HepG2 (cell line): ENCODE measurements at regions not wholly inside any gene's neighbourhood (a gene's known extent, or its start where the extent isn't known, plus 50 kb on each side); places are given as distances from the start of the nearest gene placed in this dataset.
"Not testable (repeated sequence)": the region's sequence is repeated elsewhere in the genome, so short reads cannot be mapped to it uniquely, and the experiment has no call there.

Source experiments
- ATAC-seq: fragments of 200-7000 bp; cut with Tn5 transposase; 3 replicates; pipeline ENCODE4 v1.9.1; 2020; ENCODE audit warnings: mild to moderate bottlenecking, moderate library complexity
- BruUV-seq: library from RNA; stranded (reverse); fragments of 400-500 nt; replicated peaks from 2 replicates; lab custom pipeline; 2021; lab: Mats Ljungman, UMichigan
- CTCF ChIA-PET: fragments of 300-600 bp; formaldehyde crosslinking; extraction: SDS; loops from one replicate; lab custom pipeline; 2021; ENCODE audit warnings: low total read pairs, inconsistent platforms, low intra/inter-chr PET ratio; lab: Yijun Ruan, JAX
- POLR2A ChIA-PET: fragments of 350-600 bp; sonication (Branson Sonifier 250); formaldehyde crosslinking; loops from one replicate; lab custom pipeline; 2020; ENCODE audit warnings: antibody characterized with exemption, inconsistent platforms; lab: Yijun Ruan, JAX
- DNase-seq: peaks from one replicate; pipeline ENCODE4 v3.0.0-alpha.2; 2015; ENCODE audit warnings: low spot score
- FAIRE-seq: peaks from 3 replicates; lab custom pipeline; 2011; peaks lifted over from hg19 to GRCh38; lab: Jason Lieb, UNC
- H2AFZ ChIP-seq: one replicate; pipeline ENCODE4 v1.6.1; 2011; ENCODE audit warnings: low read length, inconsistent platforms
- H3K27ac ChIP-seq: fragments of 300-600 bp; 3 replicates; pipeline ENCODE4 v1.8.0; 2011; ENCODE audit warnings: mixed run types, mild to moderate bottlenecking, mixed read lengths, low read length, inconsistent platforms; ENCODE audit not compliant: insufficient read depth; ENCODE audit errors: extremely low read length
- H3K27me3 ChIP-seq, 2 experiments: fragments of 200-600 bp in 1 of 2; 2 replicates in 1 of 2; 3 replicates in 1 of 2; pipeline versions ENCODE4 v1.6.0 to v1.8.0; 2011; ENCODE audit warnings: low read length in 2 of 2, mild to moderate bottlenecking in 2 of 2, moderate library complexity in 2 of 2, inconsistent platforms in 1 of 2; ENCODE audit not compliant: insufficient read depth in 2 of 2, control insufficient read depth in 1 of 2
- H3K36me3 ChIP-seq, 2 experiments: fragments of 200-600 bp in 1 of 2; replicated peaks in 1 of 2; 2 replicates in 1 of 2; 3 replicates in 1 of 2; pipeline versions ENCODE4 v1.5.1 to v1.8.0; 2011; ENCODE audit warnings: low read length in 2 of 2, inconsistent platforms in 1 of 2; ENCODE audit not compliant: insufficient read depth in 2 of 2, control insufficient read depth in 1 of 2
- H3K4me1 ChIP-seq: 2 replicates; pipeline ENCODE4 v1.5.1; 2012; ENCODE audit warnings: low read length, inconsistent platforms; ENCODE audit not compliant: insufficient read depth
- H3K4me2 ChIP-seq: 2 replicates; pipeline ENCODE4 v1.6.0; 2011; ENCODE audit warnings: low read depth, low read length, inconsistent platforms
- H3K4me3 ChIP-seq, 3 experiments: fragments of 200-600 bp in 1 of 3; sonication (generic), shearing (Covaris generic) in 1 of 3; replicated peaks in 1 of 3; 2 replicates each; pipeline ENCODE4 v1.5.1; 2011 to 2016; ENCODE audit warnings: low read length in 3 of 3, inconsistent platforms in 2 of 3, low read depth in 2 of 3, mild to moderate bottlenecking in 2 of 3, control low read depth in 1 of 3, mixed read lengths in 1 of 3; ENCODE audit not compliant: insufficient read depth in 1 of 3
- H3K79me2 ChIP-seq: one replicate; pipeline ENCODE4 v1.6.1; 2011; ENCODE audit warnings: low read length, inconsistent platforms; ENCODE audit not compliant: insufficient read depth
- H3K9ac ChIP-seq: 2 replicates; pipeline ENCODE4 v1.6.0; 2011; ENCODE audit warnings: mild to moderate bottlenecking, low read depth, low read length, inconsistent platforms; ENCODE audit not compliant: insufficient read depth
- H3K9me3 ChIP-seq: 2 replicates; pipeline ENCODE4 v1.5.1; 2012; ENCODE audit warnings: mild to moderate bottlenecking, low read length
- H4K20me1 ChIP-seq: 2 replicates; pipeline ENCODE4 v1.6.0; 2011; ENCODE audit warnings: inconsistent platforms, mild to moderate bottlenecking, low read length, moderate library complexity; ENCODE audit not compliant: insufficient read depth
- BRCA1 ChIP-seq: sonication (generic); formaldehyde crosslinking; IDR thresholded peaks from 2 replicates; pipeline ENCODE4 v1.4.0; 2020; ENCODE audit warnings: missing genetic modification reagents
- CEBPG ChIP-seq: IDR thresholded peaks from 2 replicates; pipeline ENCODE4 v1.6.1; 2016
- EHMT2 ChIP-seq: fragments of 200-600 bp; sonication (generic); IDR thresholded peaks from 2 replicates; pipeline ENCODE4 v1.7.0; 2017; ENCODE audit warnings: antibody characterized with exemption, low read depth, low read length, borderline replicate concordance
- JUND ChIP-seq: sonication (generic); formaldehyde crosslinking; IDR thresholded peaks from 2 replicates; pipeline ENCODE4 v1.8.0; 2022; ENCODE audit warnings: mild to moderate bottlenecking, missing genetic modification reagents
- KDM1A ChIP-seq: IDR thresholded peaks from 2 replicates; pipeline ENCODE4 v1.6.1; 2016; ENCODE audit warnings: missing compliant biosample characterization
- KLF16 ChIP-seq, 2 experiments: sonication (generic) in 1 of 2; formaldehyde crosslinking in 1 of 2; IDR thresholded peaks; 2 replicates each; pipeline versions ENCODE4 v1.6.1 to v1.8.0; 2016 to 2023; ENCODE audit warnings: missing genetic modification reagents in 2 of 2, missing compliant biosample characterization in 1 of 2
- MED1 ChIP-seq: sonication (generic); formaldehyde crosslinking; IDR thresholded peaks from 2 replicates; pipeline ENCODE4 v1.4.0; 2020; ENCODE audit warnings: missing genetic modification reagents
- MED8 ChIP-seq: sonication (generic); formaldehyde crosslinking; IDR thresholded peaks from 2 replicates; pipeline ENCODE4 v1.8.1; 2023; ENCODE audit warnings: mild to moderate bottlenecking, missing genetic modification reagents; ENCODE audit not compliant: insufficient replicate concordance
- NCOA1 ChIP-seq: sonication (generic); formaldehyde crosslinking; IDR thresholded peaks from 2 replicates; pipeline ENCODE4 v1.9.0; 2021; ENCODE audit warnings: missing genetic modification reagents
- NONO ChIP-seq, 2 experiments: fragments of 450-650 bp in 1 of 2; sonication (generic) in 1 of 2; formaldehyde crosslinking in 1 of 2; IDR thresholded peaks in 1 of 2; conservative IDR thresholded peaks in 1 of 2; 2 replicates each; pipeline versions ENCODE4 v1.6.1 to v1.8.0; 2017 to 2022; ENCODE audit warnings: mild to moderate bottlenecking in 1 of 2, missing genetic modification reagents in 1 of 2, moderate library complexity in 1 of 2
- PAF1 ChIP-seq: IDR thresholded peaks from 2 replicates; pipeline ENCODE4 v1.6.1; 2016; ENCODE audit warnings: missing genetic modification reagents, missing compliant biosample characterization
- PAWR ChIP-seq: sonication (generic); formaldehyde crosslinking; IDR thresholded peaks from 2 replicates; pipeline ENCODE4 v1.4.0; 2020; ENCODE audit warnings: missing genetic modification reagents, mild to moderate bottlenecking, borderline replicate concordance
- REL ChIP-seq: sonication (generic); formaldehyde crosslinking; conservative IDR thresholded peaks from 2 replicates; pipeline ENCODE4 v1.8.0; 2022; ENCODE audit warnings: mild to moderate bottlenecking, missing genetic modification reagents, moderate library complexity
- ZNF10 ChIP-seq: sonication (generic); formaldehyde crosslinking; IDR thresholded peaks from 2 replicates; pipeline ENCODE4 v1.4.0; 2020; ENCODE audit warnings: mild to moderate bottlenecking, low read depth, missing genetic modification reagents, borderline replicate concordance
- ZNF354B ChIP-seq: sonication (generic); formaldehyde crosslinking; IDR thresholded peaks from 2 replicates; pipeline ENCODE4 v1.8.0; 2022; ENCODE audit warnings: mild to moderate bottlenecking, missing genetic modification reagents
- ZNF841 ChIP-seq: sonication (generic); formaldehyde crosslinking; IDR thresholded peaks from 2 replicates; pipeline ENCODE4 v1.8.1; 2023; ENCODE audit warnings: missing genetic modification reagents, borderline replicate concordance
- WGBS: methylation state at CpG from one replicate; pipeline ENCODE4 v1.1.6; 2017; ENCODE audit warnings: low lambda C conversion rate; 5-methylcytosine and 5-hydroxymethylcytosine counted together
- in situ Hi-C: cut with HindIII; loops from 2 replicates; pipeline ENCODE4 v1.10.0; 2017; ENCODE audit warnings: low pct_unique_long_range_greater_than_20kb; ENCODE audit not compliant: extremely low pct_ligation_motif_present
- intact Hi-C: fragments of 100-400 bp; cut with micrococcal nuclease; formaldehyde crosslinking; loops from one replicate; pipeline ENCODE4 v1.10.0; 2022; ENCODE audit not compliant: unreplicated experiment
- TF ChIP-seq, protein P1 (sequence below): sonication (generic); formaldehyde crosslinking; IDR thresholded peaks from 2 replicates; pipeline ENCODE4 v1.4.0; 2020; ENCODE audit warnings: missing genetic modification reagents, borderline replicate concordance

DNA sequence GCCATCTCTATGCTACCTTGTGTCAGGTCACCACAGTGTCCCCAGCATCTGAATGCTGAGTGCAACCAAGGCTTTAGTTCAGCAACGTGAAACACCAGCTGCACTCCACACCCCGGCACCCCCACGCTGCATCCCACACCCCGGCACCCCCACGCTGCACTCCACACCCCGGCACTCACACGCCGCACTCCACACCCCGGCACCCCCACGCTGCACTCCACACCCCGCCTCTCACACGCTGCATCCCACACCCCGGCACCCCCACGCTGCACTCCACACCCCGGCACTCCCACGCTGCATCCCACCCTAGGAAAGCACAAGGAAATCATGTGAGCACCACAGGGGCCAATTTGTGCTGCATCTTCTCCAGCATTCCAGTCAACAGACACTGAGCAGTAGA lies 199.8 kb upstream of the FRG1 start:
- no peaks in the 10 kb centered on the region for H4K20me1 ChIP-seq
- H3K79me2 ChIP-seq, result no peaks in the 10 kb centered on the region
- no peak overlapping the region for H3K27ac ChIP-seq
- in situ Hi-C loops, result no loop called here
- no peak overlapping the region for H3K4me2 ChIP-seq
- H3K27me3 ChIP-seq, result no peaks in the 10 kb centered on the region
- FAIRE-seq (no peak), DNase-seq (no peak), ATAC-seq (no peak)
- no peaks in the 10 kb centered on the region for H3K9me3 ChIP-seq
- no peak overlapping the region for H2AFZ ChIP-seq
- no peak overlapping the region for H3K9ac ChIP-seq
- 16% methylated on average over 11 of the region's 16 CpGs for WGBS
- no TSS peak for BruUV-seq
- POLR2A ChIA-PET, result no interaction called here
- intact Hi-C loops, result no loop called here
- H3K4me1 ChIP-seq, result no peaks in the 10 kb centered on the region
- H3K4me3 ChIP-seq, result no peak overlapping the region
- no peaks in the 10 kb centered on the region for H3K36me3 ChIP-seq
- CTCF ChIA-PET, result no interaction called here
- no peak for TF ChIP-seq EHMT2
- TF ChIP-seq NONO (IDR thresholded peaks at IDR 0.05), result no peak
- no peak for TF ChIP-seq NONO (CRISPR knock-in tag; conservative IDR thresholded peaks at IDR 0.05)
- TF ChIP-seq, protein P1, sequence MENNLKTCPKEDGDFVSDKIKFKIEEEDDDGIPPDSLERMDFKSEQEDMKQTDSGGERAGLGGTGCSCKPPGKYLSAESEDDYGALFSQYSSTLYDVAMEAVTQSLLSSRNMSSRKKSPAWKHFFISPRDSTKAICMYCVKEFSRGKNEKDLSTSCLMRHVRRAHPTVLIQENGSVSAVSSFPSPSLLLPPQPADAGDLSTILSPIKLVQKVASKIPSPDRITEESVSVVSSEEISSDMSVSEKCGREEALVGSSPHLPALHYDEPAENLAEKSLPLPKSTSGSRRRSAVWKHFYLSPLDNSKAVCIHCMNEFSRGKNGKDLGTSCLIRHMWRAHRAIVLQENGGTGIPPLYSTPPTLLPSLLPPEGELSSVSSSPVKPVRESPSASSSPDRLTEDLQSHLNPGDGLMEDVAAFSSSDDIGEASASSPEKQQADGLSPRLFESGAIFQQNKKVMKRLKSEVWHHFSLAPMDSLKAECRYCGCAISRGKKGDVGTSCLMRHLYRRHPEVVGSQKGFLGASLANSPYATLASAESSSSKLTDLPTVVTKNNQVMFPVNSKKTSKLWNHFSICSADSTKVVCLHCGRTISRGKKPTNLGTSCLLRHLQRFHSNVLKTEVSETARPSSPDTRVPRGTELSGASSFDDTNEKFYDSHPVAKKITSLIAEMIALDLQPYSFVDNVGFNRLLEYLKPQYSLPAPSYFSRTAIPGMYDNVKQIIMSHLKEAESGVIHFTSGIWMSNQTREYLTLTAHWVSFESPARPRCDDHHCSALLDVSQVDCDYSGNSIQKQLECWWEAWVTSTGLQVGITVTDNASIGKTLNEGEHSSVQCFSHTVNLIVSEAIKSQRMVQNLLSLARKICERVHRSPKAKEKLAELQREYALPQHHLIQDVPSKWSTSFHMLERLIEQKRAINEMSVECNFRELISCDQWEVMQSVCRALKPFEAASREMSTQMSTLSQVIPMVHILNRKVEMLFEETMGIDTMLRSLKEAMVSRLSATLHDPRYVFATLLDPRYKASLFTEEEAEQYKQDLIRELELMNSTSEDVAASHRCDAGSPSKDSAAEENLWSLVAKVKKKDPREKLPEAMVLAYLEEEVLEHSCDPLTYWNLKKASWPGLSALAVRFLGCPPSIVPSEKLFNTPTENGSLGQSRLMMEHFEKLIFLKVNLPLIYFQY (CRISPR knock-in tag), result no peak
- TF ChIP-seq KLF16 (CRISPR knock-in tag; IDR thresholded peaks at IDR 0.05), result no peak
- no peak for TF ChIP-seq REL (CRISPR knock-in tag)
- no peak for TF ChIP-seq PAWR (CRISPR knock-in tag)
- TF ChIP-seq JUND, result no peak
- no peak for TF ChIP-seq MED1
- TF ChIP-seq ZNF841, result no peak
- no peak for TF ChIP-seq NCOA1 (CRISPR knock-in tag)
- no peak for TF ChIP-seq MED8 (CRISPR knock-in tag)
- TF ChIP-seq BRCA1 (CRISPR knock-in tag), result no peak
- TF ChIP-seq ZNF10 (CRISPR knock-in tag), result no peak
- no peak for TF ChIP-seq ZNF354B (CRISPR knock-in tag)
- TF ChIP-seq PAF1, result no peak
- TF ChIP-seq CEBPG (CRISPR knock-in tag), result no peak
- TF ChIP-seq KDM1A (CRISPR knock-in tag), result no peak

DNA sequence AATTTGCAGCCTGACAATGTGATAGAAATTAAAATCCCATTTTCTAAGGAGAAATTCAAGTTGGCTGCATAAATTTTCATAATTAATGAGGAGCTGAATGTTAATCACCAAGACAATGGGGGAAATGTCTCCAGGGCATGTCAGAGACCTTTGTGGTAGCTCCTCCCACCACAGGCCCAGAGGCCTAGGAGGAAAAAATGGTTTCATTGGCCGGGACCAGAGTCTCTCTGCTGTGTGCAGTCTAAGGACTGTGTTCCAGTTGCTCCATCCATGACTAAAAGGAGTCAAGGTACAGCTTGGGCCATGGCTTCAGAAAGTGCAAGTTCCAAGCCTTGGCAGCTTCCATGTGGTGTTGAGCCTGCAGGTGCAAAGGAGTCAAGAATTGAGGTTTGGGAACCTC lies 187.6 kb upstream of the FRG1 start:
- WGBS, result 0% methylated on average over 1 of the region's 1 CpG
- FAIRE-seq, in situ Hi-C loops, H4K20me1 ChIP-seq, H2AFZ ChIP-seq, H3K79me2 ChIP-seq, DNase-seq, H3K4me3 ChIP-seq, POLR2A ChIA-PET, H3K4me1 ChIP-seq, ATAC-seq, H3K36me3 ChIP-seq, intact Hi-C loops, H3K9ac ChIP-seq, H3K27me3 ChIP-seq, CTCF ChIA-PET, H3K4me2 ChIP-seq, H3K27ac ChIP-seq, BruUV-seq: not testable (repeated sequence)
- peaks cover 22% of the 10 kb centered on the region for H3K9me3 ChIP-seq
